HG03135 (cell line): ENCODE measurements at regions not wholly inside any gene's neighbourhood (a gene's known extent, or its start where the extent isn't known, plus 50 kb on each side); places are given as distances from the start of the nearest gene placed in this dataset.
"Not testable (repeated sequence)": the region's sequence is repeated elsewhere in the genome, so short reads cannot be mapped to it uniquely, and the experiment has no call there.

Experiments used
- ATAC-seq: cut with Tn5 transposase; IDR thresholded peaks from one replicate; pipeline ENCODE4 v1.9.1; 2021; ENCODE audit warnings: mild to moderate bottlenecking, moderate library complexity; ENCODE audit not compliant: unreplicated experiment

- ATAC-seq: not testable (repeated sequence)
These were observed 119.6 kb upstream of the FAR2 start for GRCh38 chr12:29029484-29029883.

GRCh38 chr12:29030006-29030405, 119.1 kb upstream of the FAR2 start:
- no peak for ATAC-seq

GRCh38 chr12:29032446-29032845, 116.6 kb upstream of the FAR2 start:
- no peak for ATAC-seq

- no peak for ATAC-seq
These were observed 115.6 kb upstream of the FAR2 start for GRCh38 chr12:29033519-29033918.

GRCh38 chr12:29035112-29035511, 114.0 kb upstream of the FAR2 start:
- ATAC-seq: no peak

GRCh38 chr12:29039013-29039412, 110.1 kb upstream of the FAR2 start:
- ATAC-seq: no peak

GRCh38 chr12:29041621-29042020, 107.5 kb upstream of the FAR2 start:
- ATAC-seq: no peak

GRCh38 chr12:29043069-29043468, 106.0 kb upstream of the FAR2 start:
- no peak for ATAC-seq

GRCh38 chr12:29044799-29045198, 104.3 kb upstream of the FAR2 start:
- ATAC-seq: no peak

GRCh38 chr12:29048787-29049186, 100.3 kb upstream of the FAR2 start:
- no peak for ATAC-seq

- ATAC-seq: peak; percentile 80
These were observed 98.6 kb upstream of the FAR2 start for GRCh38 chr12:29050503-29050902.

- ATAC-seq: no peak
These were observed 97.9 kb upstream of the FAR2 start for GRCh38 chr12:29051221-29051620.

GRCh38 chr12:29053567-29053966, 95.5 kb upstream of the FAR2 start:
- ATAC-seq: no peak

GRCh38 chr12:29054858-29055663, 94.0 kb upstream of the FAR2 start:
- ATAC-seq: no peak

GRCh38 chr12:29066011-29066588, 83.0 kb upstream of the FAR2 start:
- peak; percentile 75 for ATAC-seq

- ATAC-seq: no peak
These were observed 81.6 kb upstream of the FAR2 start for GRCh38 chr12:29067430-29067829.

- ATAC-seq: no peak
These were observed 78.8 kb upstream of the FAR2 start for GRCh38 chr12:29070309-29070708.

- no peak for ATAC-seq
These were observed 78.0 kb upstream of the FAR2 start for GRCh38 chr12:29071099-29071498.

- no peak for ATAC-seq
These were observed 76.4 kb upstream of the FAR2 start for GRCh38 chr12:29072631-29073030.

GRCh38 chr12:29073631-29074239, 75.3 kb upstream of the FAR2 start:
- peak; percentile 82 for ATAC-seq

- no peak for ATAC-seq
These were observed 68.0 kb upstream of the FAR2 start for GRCh38 chr12:29081101-29081500.

GRCh38 chr12:29082522-29082921, 66.6 kb upstream of the FAR2 start:
- no peak for ATAC-seq
